Fibroblast of skin of back (primary cell): ENCODE measurements at regions not wholly inside any gene's neighbourhood (a gene's known extent, or its start where the extent isn't known, plus 50 kb on each side); places are given as distances from the start of the nearest gene placed in this dataset.
"Not testable (repeated sequence)": the region's sequence is repeated elsewhere in the genome, so short reads cannot be mapped to it uniquely, and the experiment has no call there.

Experiments used
- DNase-seq: peaks from one replicate; pipeline ENCODE4 v3.0.0-alpha.2; 2013

DNA sequence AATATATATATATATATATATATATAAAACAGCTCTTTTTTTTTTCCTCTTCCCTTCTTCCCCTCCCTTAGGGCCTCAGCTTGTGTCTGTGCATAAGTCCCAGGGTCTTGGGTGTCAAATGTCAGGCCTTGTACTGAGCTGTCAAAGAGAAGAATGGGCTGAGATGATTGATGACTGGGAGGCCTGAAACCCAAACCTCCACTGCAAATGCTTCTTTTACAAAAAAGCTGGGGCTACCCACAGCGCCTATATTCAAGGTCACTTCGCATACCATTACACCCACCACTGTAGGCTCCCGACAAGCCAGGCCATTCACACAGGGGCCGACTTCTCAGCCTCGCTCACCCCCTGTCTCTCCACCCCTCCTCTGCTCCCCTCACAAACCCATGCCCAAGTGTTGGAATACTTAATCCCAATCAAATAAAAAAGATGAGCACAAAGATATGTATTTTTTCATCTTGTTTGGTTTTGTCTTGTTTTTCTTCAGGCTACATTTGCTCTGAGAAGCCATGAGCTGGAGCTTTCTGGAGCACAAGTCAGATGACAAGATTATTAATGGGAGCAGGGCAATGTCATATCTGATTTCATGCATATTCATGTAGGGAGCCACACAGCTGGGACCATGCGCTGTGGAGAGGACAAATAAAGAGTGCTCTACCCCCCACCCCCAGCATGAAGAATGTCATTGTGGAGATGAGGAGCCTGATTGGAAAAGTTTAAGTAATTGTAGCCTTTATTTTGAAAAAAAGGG lies 614.4 kb upstream of the NR2F2 start:
- peak; percentile 4 for DNase-seq

DNA sequence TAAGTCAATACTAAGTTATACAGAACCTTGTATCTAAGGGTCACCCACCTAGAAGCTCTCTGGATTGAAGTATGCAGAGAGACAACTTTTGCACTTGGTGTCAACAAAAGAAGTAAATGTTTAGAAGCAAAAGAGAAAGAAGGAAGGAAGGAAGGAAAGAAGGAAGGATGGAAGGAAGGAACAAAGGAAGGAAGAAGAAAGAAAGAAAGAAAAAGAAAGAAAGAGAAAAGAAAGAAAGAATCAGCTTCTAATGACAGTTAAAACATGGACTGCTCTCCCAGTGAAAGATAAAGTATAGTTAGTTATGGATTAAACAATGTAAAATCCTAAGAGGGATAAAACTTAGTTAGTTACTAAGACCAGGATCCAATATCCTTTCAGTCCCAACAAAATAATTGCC lies 613.8 kb upstream of the NR2F2 start:
- DNase-seq: no peak

DNA sequence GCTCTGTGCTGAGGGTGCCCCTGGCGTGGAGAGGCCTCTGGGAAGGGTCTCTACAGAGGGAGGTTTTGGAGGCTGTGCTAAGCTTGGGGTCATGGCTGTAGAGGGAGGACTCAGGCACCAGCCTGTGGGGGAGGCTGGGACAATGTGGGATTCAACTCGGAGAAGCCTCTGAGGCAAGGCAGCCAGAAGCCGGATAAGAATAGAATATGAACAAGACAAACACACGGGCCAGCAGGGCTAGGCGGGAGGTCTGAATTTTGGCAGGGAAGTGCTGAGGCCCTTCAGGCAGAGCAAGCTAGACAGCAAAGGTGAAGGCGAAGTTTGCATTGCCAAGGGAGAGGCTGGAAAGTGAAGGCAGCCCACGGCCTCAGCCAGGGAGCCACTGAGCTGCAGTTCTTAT lies 612.1 kb upstream of the NR2F2 start:
- DNase-seq: no peak

DNA sequence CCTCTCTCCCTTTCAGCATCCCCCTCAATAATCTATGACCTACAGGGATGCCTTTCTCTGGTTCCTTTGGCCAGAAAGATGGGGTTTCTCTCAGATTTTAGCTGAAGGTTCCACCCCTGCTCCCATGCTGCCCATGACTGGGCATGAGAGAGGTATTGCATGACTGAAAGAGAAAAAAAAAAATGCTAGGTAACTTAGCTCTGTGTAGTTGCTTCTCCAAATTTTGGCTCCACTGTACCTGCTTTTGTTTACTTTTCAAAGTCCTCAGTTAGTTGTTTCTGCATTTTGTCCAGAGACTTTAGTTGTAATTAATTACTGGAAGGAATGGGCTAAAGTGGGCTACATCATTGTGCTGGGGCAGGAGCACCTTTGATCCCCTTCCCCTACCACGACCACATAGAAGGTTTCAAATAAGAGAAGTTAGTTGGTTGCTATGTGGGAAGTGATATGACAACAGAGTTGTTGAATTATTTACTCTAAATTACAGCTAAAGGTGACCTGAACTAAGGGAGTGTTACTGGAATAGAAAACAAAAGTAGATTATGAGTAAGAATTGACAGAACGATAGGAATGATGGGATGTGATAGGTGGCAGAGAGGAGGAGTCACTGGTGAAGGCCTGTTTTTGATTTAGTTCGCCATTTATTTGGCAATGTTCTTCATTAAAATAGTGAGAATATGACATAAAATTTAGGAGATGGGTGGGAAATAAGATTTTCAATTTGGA lies 605.4 kb upstream of the NR2F2 start:
- DNase-seq: no peak

DNA sequence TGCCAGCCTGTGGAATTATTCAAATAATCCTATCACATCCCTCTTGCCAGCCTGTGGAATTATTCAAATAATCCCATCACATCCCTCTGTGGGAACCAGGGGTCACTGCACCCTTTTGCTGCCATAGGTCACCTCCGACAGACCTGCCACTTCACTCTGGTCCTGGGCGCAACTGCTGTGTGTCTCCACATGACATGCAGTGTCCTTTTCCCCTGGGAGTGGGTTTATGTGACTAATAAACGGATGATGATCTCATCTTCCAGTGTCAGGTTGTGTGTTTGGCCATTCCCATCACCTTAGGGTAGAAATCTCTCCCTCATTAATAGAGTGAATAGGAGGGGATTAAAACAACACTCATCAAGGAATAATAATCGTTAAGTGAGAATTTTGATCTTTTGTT lies 603.6 kb upstream of the NR2F2 start:
- no peak for DNase-seq

DNA sequence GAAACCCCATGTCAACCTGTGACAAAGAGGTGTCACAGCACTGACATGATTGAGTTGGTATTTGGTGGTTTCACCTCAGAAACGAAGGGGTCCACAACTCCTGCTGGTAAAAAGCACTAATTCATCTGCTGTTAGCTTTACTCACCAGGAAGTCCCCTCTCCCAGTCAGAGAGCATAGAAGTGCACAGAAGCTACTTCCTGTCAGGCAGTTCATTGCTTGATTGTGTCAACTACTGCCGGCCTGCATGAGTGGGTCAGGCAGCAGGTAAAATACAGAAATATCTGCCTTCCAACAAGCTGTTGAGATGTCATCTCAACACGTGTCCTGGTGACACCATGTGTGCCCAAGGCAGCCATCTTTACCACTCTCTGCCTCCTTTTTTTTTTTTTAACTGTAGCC lies 596.6 kb upstream of the NR2F2 start:
- no peak for DNase-seq

DNA sequence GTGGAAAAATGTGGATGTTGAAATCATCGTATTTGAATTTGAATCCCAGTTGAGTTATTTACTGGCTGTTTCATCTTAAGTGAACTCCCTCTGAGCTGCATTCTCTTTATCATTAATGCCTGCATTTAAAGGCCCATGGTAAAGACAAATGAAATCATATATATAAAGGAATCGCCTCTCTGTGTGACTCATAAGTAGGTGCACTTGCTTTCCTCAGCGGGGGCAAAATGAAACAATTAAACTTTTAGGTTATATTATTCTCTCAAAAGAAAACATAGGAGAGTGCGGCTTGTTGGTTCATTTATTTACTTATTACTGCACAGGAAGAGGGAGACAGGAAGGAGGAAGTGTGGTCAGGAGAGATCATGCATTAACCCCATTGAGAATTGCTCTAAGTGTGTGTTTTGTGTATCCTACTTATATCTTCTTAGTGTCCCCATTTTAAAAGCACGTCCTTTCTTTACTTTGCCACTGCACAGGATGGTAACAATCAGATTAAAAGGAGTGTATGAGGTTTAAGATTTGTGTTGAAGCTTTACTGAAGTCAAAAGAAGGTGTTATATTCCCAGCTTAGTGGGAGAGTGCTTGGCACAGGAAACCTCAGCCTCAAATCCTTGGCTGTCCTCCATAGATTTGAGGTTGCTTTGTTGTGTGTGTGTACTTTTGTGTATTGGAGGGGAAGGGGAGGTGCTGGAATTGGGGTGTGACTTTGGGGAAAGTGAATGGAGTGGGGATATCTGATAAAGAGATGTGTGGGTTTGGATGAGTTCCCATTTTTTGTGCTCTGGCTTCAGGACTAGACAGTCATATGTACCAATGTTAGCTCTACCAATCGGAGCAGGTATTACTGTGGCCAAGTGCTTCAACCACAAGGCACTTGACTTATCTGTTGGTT lies 595.8 kb upstream of the NR2F2 start:
- DNase-seq: no peak

DNA sequence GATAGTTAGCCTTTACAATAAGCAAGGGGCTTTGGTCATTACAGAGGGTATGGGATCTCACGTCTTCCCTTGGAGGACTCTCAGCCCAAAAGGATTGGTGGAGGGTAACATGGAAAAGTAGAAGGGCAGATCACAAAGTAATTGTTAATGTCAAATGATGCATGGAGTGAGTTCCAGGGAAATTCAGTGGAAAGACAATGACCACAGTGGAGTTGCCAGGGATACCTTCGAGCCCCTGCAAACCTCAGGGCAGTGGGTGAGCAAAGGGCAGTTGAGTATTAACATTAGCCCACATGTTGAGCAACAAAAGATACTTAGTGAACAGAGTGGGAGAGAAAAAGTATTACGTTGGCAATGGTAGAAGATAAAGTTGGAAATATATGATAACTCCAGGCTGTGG lies 593.4 kb upstream of the NR2F2 start:
- no peak for DNase-seq

DNA sequence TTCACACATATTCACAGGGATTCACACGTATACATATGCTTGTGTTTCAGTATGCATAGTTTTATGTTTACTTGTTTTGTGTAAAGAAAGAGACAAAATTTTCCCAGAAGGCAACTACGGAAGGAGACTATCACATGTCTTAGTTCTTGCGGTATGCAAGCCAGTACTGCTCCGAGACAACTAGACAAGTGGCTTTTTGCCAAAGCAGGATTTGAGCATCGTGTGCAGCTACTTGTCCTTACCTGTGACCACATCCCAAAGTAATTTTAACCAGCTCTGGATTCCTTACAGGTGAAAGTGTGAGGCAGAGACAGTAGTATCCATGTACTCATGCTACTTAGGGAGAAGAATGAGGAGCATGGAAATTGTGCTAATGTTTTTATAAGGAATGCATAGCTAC lies 591.4 kb upstream of the NR2F2 start:
- DNase-seq: no peak

DNA sequence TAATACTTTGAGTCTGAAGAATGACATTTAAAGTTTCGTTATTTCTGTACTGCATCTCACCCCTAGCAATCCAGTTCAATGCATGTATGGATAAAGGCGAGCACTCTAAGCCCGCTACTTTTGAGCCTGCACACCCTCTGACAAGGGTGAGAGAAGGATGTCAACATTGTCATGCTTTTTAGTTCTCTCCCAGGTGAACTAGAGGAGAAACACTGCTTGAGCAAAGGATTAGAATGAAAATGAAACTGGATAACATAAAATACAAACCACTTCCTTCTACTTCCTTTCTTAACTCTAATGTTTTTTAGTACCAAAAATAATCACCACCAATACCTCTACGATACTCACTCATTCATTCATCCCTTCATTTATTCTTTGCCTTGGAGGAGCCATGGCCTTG lies 588.7 kb upstream of the NR2F2 start:
- no peak for DNase-seq

DNA sequence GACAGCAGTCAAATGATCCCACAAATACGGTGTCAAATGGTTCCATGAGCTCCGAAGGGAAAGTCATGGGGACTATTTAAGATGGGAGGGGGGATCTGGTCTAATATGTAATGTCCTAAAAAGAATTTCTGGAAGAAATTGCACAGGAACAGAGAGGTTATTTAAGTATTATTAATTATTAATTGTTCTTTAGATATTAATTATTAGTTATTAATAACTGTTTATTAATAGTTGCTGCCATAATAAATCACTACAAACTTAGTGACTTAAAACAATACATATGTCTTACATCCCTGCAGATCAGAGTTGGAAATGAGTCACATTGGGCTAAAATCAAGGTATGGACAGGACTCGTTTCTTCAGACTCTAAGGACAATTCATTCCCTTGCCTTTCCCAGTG lies 588.2 kb upstream of the NR2F2 start:
- no peak for DNase-seq

DNA sequence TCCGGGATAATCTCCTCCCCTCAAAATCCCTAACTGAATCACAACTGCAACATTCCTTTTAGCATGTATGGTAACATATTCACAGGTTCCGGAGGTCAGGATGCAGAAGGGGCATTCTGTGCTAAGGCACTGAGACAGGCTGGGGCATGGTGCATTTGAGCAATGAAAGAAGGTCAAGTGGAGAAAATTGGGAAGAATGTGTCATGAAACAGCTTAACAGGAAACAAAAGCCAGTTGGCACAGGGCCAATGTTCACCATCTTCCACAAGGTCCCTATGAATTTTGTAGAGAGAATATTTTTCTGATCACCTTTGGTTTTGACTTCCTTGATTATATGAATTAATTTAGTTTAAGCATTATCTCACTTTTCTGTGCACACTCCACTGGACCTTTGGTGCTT lies 587.7 kb upstream of the NR2F2 start:
- DNase-seq: no peak

DNA sequence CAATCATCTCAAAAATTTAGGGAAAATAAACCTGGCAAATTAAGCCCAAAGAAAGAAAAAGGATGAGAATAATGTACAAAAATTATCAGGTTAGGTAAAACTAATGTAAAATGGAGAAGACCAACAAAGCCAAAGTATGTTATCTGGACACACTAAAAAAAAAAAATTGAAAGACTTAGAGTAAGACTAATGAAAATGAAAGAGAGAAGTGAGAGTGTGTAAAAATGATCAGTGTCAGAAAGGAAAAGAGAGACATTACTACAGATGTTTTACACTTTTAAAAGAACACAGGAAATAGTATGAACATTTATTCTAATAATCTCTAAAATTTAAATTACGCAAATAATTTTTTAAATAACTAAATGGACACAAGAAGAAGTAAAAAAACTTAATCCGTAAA lies 573.3 kb upstream of the NR2F2 start:
- DNase-seq: no peak

DNA sequence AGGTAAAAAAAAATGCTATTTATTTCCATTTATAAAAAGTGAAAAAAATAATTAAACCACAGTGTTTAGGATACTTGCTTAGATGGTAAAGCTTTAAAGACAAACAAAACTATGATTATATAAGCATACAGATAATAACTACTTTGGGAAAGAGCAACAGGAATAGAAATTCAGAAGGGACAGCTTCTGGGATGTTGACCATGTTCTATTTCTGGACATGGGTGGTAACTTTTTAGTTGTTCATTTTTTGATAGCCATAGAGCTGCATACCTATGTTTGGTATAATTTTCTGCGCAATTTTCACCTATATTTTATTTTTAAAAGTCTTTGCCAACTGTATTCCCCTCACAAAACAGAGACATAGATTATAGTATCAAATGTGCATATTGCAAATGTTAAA lies 572.0 kb upstream of the NR2F2 start:
- no peak for DNase-seq

DNA sequence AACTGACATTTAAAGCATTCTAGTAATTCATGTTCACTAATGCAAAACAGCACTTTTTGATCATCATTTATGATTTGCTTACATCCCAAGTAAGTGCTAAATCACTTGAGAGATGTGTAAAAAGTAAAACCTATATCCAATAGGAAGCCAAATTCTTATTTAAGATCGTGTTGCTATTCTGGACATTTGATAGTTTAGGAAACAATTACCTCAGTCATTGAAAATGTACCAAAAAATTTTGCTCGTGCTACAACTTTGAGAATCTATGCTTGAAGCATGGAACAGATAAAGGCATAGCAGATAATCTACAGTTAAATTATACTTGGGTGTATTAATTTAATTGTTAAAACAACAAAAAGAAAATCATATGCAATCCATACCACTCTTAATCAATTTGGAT lies 571.6 kb upstream of the NR2F2 start:
- DNase-seq: no peak

DNA sequence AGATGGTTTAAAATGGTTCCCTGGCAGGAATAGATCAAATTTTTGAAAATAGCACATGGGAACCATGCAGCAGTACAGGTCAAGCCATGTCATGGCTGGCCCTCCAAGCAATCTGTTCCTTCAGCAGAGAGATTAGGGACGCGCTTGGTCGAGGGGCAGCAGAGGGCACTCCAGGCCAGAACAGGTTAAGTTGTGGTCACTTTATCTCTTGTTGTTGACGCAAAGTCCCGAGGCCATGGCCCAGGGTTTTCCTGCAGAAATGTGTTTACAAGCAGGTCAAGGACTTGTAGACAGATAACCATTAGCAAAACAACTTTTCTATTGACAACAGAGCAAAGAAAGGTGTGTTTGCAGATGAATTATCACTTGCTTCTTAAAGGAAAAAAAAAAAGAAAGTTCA lies 570.0 kb upstream of the NR2F2 start:
- DNase-seq: peak; percentile 1

DNA sequence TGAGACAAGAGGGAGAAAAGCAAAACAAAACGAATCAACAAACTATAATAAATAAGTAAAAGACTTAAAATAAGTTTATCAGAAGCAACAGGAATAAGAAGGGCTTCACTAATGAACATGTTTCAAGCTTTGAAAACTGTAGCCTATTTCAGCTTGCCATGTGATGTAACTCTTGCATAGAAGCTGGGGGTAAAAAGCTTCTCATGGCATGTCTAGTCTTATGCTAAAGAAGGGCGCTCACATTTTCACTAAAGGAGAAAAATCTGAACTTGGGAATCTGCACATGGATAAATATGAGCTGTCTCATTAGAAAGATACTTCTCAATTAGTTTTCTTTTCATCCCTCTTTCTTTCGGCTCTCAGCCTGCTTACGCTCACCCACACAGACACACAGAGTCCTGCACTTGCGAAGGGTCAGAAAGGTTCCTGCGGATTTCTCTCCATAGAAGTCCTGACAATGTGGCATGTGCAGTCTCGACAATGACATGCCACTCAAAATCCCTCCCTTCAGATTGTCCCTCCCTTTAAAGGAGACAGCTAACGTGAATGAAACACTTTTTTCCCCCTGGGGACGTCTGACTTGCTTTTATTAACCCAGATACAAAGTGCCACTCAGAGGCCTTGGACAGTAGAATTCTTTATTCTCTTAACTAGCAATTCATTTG lies 568.9 kb upstream of the NR2F2 start:
- DNase-seq: no peak

DNA sequence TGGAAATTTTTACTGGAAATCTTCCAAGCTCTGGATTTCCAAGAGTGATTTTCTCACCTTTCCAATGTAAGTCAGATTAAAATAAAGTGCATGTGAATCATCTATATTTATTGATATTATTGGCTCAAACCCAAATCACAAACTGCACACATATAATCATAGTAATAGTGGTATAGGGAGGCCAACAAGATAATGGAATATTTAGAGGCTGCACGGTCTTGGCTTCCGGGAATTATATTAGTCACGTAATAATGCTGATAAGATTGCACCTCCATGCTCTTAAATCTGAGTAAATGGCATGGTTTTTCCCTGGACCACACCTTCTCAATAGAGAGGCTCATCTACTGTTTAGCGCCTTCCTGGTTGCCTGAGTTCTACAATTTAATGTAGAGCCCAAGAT lies 567.1 kb upstream of the NR2F2 start:
- no peak for DNase-seq

DNA sequence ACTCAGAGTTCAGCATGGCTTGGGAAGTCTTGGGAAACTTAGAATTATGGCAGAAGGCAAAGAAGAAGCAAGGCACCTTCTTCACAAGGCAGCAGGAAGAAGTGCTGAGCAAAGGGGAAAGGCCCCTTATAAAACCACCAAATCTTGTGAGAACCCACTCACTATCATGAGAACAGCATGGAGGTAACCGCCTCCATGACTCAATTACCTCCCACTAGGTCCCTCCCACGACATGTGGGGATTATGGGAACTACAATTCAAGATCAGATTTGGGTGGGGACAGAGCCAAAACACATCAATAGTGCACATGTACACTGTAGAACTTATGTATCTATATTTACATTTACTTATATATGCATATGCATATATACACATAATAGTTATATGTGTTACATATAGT lies 565.3 kb upstream of the NR2F2 start:
- DNase-seq: no peak

DNA sequence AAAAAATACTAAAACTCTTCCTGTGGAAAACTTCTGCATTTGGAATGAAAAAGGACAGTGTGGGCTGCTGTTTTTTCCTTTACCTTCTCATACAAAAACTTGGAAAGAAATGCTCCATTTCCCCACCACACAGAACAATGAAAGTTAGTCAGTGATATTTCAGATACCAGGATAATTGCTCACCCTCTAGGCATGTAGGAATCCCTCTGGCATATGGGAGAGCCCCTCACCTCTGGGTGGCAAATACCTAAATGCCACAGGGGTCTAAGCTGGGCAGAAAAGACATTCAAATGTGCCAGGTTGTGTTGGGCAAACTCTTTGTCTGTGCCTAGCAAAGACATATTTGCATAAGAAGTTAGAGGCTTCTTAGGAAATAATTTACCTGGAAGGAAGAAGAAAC lies 560.3 kb upstream of the NR2F2 start:
- peak; percentile 20 for DNase-seq

DNA sequence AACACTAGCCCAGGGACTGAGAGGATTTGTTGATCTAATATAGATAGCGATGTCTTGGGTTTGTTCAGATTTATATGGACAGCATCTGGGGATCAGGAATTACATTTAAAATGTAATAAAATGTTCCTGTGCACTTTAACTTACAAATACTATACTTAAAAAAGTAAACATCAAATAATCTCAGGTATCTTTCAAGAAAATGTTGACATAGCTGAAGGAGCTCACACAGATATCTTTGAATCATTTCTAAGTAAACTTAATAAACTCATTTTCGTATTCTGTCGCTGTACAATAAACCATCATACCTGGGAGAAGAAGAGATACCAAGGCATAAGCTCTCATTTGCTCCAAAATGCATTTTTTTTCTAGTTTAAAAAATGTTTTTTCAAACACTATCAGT lies 557.5 kb upstream of the NR2F2 start:
- DNase-seq: no peak

DNA sequence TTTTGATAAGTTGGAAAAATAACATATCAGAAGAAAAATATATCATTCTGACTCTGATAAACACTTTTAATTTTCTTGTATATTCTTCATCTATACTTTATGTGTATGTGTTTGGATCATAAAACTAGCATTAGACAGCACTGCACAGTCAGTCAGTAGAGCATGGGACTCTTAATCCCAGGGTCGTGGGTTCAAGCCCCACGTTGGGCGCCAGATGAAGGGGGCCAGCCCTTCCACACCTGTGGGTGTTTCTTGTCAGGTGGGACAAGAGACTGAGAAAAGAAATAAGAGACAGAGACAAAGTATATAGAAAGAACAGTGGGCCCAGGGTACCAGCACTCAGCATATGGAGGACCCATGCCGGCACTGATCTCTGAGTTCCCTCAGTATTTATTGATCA lies 546.0 kb upstream of the NR2F2 start:
- DNase-seq: no peak

DNA sequence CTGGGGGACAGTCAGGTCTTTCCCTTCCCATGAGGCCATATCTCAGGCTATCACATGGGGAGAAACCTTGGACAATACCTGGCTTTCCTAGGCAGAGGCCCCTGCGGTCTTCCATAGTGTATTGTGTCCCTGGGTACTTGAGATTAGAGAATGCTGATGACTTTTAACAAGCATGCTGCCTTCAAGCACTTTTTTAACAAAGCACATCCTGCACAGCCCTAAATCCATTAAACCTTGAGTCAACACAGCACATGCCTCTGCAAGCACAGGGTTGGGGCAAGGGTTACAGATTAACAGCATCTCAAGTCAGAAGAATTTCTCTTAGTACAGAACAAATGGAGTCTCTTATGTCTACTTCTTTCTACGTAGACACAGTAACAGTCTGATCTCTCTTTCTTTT lies 545.2 kb upstream of the NR2F2 start:
- not testable (repeated sequence) for DNase-seq
